ENCODE measurements at regions not wholly inside any gene's neighbourhood (a gene's known extent, or its start where the extent isn't known, plus 50 kb on each side); places are given as distances from the start of the nearest gene placed in this dataset.

- peaks cover 11% of the 10 kb centered on the region for H3K27me3 ChIP-seq (ENCODE audit: insufficient read depth, low read length, poor library complexity)
Measured at GRCh38 chr11:28703371-28703770, 595.2 kb downstream of the METTL15 start.

GRCh38 chr11:28702871-28703270, 594.7 kb downstream of the METTL15 start:
- Histone ChIP-seq H3K4me1 (ENCODE audit: insufficient read depth, low read length) (no peaks in the 10 kb centered on the region), H4K20me1 (ENCODE audit: insufficient read depth, low read length) (no peaks in the 10 kb centered on the region), H3K27ac (ENCODE audit: low read length) (no peak overlapping the region), H3K4me3 (ENCODE audit: low read depth in 1 of 2, low read length in 2 of 2) (no peak overlapping the region), H3K79me2 (ENCODE audit: insufficient read depth, low read length) (no peaks in the 10 kb centered on the region), H3K9ac (ENCODE audit: low read depth, low read length) (no peak overlapping the region), H3K9me3 (ENCODE audit: insufficient read depth, low read length, severe bottlenecking) (no peaks in the 10 kb centered on the region), H3K36me3 (ENCODE audit: insufficient read depth, low read length) (no peaks in the 10 kb centered on the region), H3K4me2 (ENCODE audit: insufficient read depth, low read length) (no peak overlapping the region), H3K27me3 (ENCODE audit: insufficient read depth, low read length, poor library complexity) (peaks cover 11% of the 10 kb centered on the region), H2AFZ (ENCODE audit: low read depth, low read length) (no peak overlapping the region)
- TF ChIP-seq EZH2 (IDR thresholded peaks at IDR 0.05; ENCODE audit: borderline replicate concordance, low read depth, low read length, severe bottlenecking) = no peak
- TF ChIP-seq CTCF (IDR thresholded peaks at IDR 0.05; ENCODE audit: borderline replicate concordance, extremely low read depth, low read length, poor library complexity, severe bottlenecking) = no peak
- DNase-seq = no peak
- no peak for ATAC-seq (ENCODE audit: insufficient read depth, low read depth)

More at GRCh38 chr11:28703371-28703770, 595.2 kb downstream of the METTL15 start:
- H3K4me1 ChIP-seq (ENCODE audit: insufficient read depth, low read length) = no peaks in the 10 kb centered on the region
- no peak overlapping the region for H3K4me2 ChIP-seq (ENCODE audit: insufficient read depth, low read length)
- no peak for TF ChIP-seq CTCF (IDR thresholded peaks at IDR 0.05; ENCODE audit: borderline replicate concordance, extremely low read depth, low read length, poor library complexity, severe bottlenecking)
- TF ChIP-seq EZH2 (IDR thresholded peaks at IDR 0.05; ENCODE audit: borderline replicate concordance, low read depth, low read length, severe bottlenecking) = no peak
- H2AFZ ChIP-seq (ENCODE audit: low read depth, low read length) = no peak overlapping the region
- H3K9ac ChIP-seq (ENCODE audit: low read depth, low read length) = no peak overlapping the region
- no peak overlapping the region for H3K4me3 ChIP-seq (ENCODE audit: low read depth in 1 of 2, low read length in 2 of 2)
- ATAC-seq (ENCODE audit: insufficient read depth, low read depth) (no peak), DNase-seq (no peak)
- no peaks in the 10 kb centered on the region for H3K36me3 ChIP-seq (ENCODE audit: insufficient read depth, low read length)
- H3K27ac ChIP-seq (ENCODE audit: low read length) = no peak overlapping the region
- H4K20me1 ChIP-seq (ENCODE audit: insufficient read depth, low read length) = no peaks in the 10 kb centered on the region
- no peaks in the 10 kb centered on the region for H3K9me3 ChIP-seq (ENCODE audit: insufficient read depth, low read length, severe bottlenecking)
- no peaks in the 10 kb centered on the region for H3K79me2 ChIP-seq (ENCODE audit: insufficient read depth, low read length)

- no peak overlapping the region for H3K4me2 ChIP-seq (ENCODE audit: insufficient read depth, low read length)
- H3K4me3 ChIP-seq (ENCODE audit: low read depth in 1 of 2, low read length in 2 of 2) = no peak overlapping the region
- peaks cover 11% of the 10 kb centered on the region for H3K27me3 ChIP-seq (ENCODE audit: insufficient read depth, low read length, poor library complexity)
- ATAC-seq (ENCODE audit: insufficient read depth, low read depth) = no peak
- no peak for TF ChIP-seq CTCF (IDR thresholded peaks at IDR 0.05; ENCODE audit: borderline replicate concordance, extremely low read depth, low read length, poor library complexity, severe bottlenecking)
- no peak for TF ChIP-seq EZH2 (IDR thresholded peaks at IDR 0.05; ENCODE audit: borderline replicate concordance, low read depth, low read length, severe bottlenecking)
- H3K79me2 ChIP-seq (ENCODE audit: insufficient read depth, low read length) = no peaks in the 10 kb centered on the region
- no peaks in the 10 kb centered on the region for H3K9me3 ChIP-seq (ENCODE audit: insufficient read depth, low read length, severe bottlenecking)
- no peaks in the 10 kb centered on the region for H3K36me3 ChIP-seq (ENCODE audit: insufficient read depth, low read length)
- H4K20me1 ChIP-seq (ENCODE audit: insufficient read depth, low read length) = no peaks in the 10 kb centered on the region
- no peak for DNase-seq
- no peaks in the 10 kb centered on the region for H3K4me1 ChIP-seq (ENCODE audit: insufficient read depth, low read length)
- no peak overlapping the region for H2AFZ ChIP-seq (ENCODE audit: low read depth, low read length)
- H3K27ac ChIP-seq (ENCODE audit: low read length) = no peak overlapping the region
- no peak overlapping the region for H3K9ac ChIP-seq (ENCODE audit: low read depth, low read length)
Measured at GRCh38 chr11:28702450-28702790, 594.2 kb downstream of the METTL15 start.

All from DND-41 (cell line).